Activated CD4-positive, alpha-beta T cell treated with anti-CD3 and anti-CD28 coated beads, Interleukin-2, amount 10 ng/mL, durations not matched to agents 24 days and 14 days (primary cell): ENCODE measurements at regions not wholly inside any gene's neighbourhood (a gene's known extent, or its start where the extent isn't known, plus 50 kb on each side); places are given as distances from the start of the nearest gene placed in this dataset.
A peak's percentile ranks its signal among the peaks of the same experiment; 100 is the strongest.
"Not testable (repeated sequence)": the region's sequence is repeated elsewhere in the genome, so short reads cannot be mapped to it uniquely, and the experiment has no call there.

Source experiments
- DNase-seq: peaks from one replicate; pipeline ENCODE4 v3.0.0; 2022
- H3K27ac Mint-ChIP-seq: one replicate; pipeline ENCODE4 v1.8.0; 2022; ENCODE audit warnings: mild to moderate bottlenecking, mixed read lengths
- H3K27me3 Mint-ChIP-seq: one replicate; pipeline ENCODE4 v1.8.0; 2022; ENCODE audit warnings: mixed read lengths
- H3K36me3 Mint-ChIP-seq: one replicate; pipeline ENCODE4 v1.8.0; 2022; ENCODE audit warnings: low read depth, mild to moderate bottlenecking, mixed read lengths
- H3K4me1 Mint-ChIP-seq: one replicate; pipeline ENCODE4 v1.8.0; 2021; ENCODE audit warnings: mixed read lengths
- H3K4me3 Mint-ChIP-seq: one replicate; pipeline ENCODE4 v1.8.0; 2022; ENCODE audit warnings: mild to moderate bottlenecking, moderate library complexity, mixed read lengths
- H3K9me3 Mint-ChIP-seq: one replicate; pipeline ENCODE4 v1.8.0; 2021; ENCODE audit warnings: mixed read lengths
- intact Hi-C: fragments of 100-400 bp; cut with micrococcal nuclease; formaldehyde crosslinking; loops from one replicate; pipeline ENCODE4 v1.15.1; 2023

- Mint-ChIP-seq H3K27me3 (peaks cover 2% of the 10 kb centered on the region), H3K4me3 (no peak overlapping the region)
- intact Hi-C loops, result no loop called here
Observed at GRCh38 chr5:175335691-175336090, 108.3 kb downstream of the DRD1 start.

DNA sequence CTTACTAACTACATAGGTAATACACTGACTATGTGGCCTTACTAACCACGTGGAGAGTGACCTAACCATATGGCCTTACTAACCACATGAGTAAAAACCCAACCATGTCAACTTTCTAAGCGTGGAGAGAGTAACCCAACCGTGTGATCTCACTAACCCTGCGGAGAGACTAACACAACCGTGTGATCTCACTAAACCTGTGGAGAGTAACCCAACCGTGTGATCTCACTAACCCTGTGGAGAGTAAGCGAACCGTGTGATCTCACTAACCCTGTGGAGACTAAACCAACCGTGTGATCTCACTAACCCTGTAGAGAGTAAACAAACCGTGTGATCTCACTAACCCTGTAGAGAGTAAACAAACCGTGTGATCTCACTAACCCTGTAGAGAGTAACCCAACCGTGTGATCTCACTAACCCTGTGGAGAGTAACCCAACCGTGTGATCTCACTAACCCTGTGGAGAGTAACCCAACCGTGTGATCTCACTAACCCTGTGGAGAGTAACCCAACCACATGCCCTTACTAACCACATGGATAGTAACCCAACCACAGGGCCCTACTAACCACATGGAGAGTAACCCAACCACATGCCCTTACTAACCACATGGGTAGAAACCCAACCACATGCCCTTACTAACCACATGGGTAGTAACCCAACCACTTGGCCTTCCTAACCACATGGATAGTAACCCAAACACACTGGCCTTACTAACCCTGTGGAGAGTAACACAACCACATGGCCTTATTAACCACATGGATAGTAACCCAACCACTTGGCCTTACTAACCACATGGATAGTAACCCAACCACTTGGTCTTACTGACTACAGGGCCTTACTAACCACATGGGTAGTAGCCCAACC lies 112.6 kb downstream of the DRD1 start:
- intact Hi-C loops, H3K4me1 Mint-ChIP-seq, H3K27me3 Mint-ChIP-seq, H3K4me3 Mint-ChIP-seq, H3K27ac Mint-ChIP-seq, H3K36me3 Mint-ChIP-seq, DNase-seq, H3K9me3 Mint-ChIP-seq: not testable (repeated sequence)

More at GRCh38 chr5:175335691-175336090, 108.3 kb downstream of the DRD1 start:
- no peaks in the 10 kb centered on the region for H3K36me3 Mint-ChIP-seq
- no peak overlapping the region for H3K27ac Mint-ChIP-seq
- no peaks in the 10 kb centered on the region for H3K9me3 Mint-ChIP-seq
- no peaks in the 10 kb centered on the region for H3K4me1 Mint-ChIP-seq
- DNase-seq, result no peak

GRCh38 chr5:175329976-175330375 lies 114.0 kb downstream of the DRD1 start:
- intact Hi-C loops, result no loop called here
- H3K4me3 Mint-ChIP-seq, result no peak overlapping the region

DNA sequence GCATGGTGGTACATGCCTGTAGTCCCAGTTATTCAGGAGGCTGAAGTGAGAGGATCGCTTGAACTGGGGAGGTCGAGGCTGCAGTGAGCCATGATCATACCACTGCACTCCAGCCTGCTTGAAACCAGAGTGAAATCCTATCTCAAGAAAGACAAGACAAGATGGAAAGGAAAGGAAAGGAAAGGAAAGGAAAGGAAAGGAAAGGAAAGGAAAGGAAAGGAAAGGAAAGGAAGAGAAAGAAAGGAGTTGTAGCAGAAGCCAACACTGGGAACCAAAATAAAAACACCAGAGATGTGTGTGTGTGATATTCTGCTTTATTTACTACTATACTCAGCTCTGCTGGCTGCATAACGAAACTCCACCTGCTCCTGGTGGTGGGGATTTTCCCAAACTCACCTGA lies 115.3 kb downstream of the DRD1 start:
- no peak overlapping the region for H3K27ac Mint-ChIP-seq
- intact Hi-C loops, result no loop called here
- no peaks in the 10 kb centered on the region for H3K9me3 Mint-ChIP-seq
- no peaks in the 10 kb centered on the region for H3K27me3 Mint-ChIP-seq
- H3K36me3 Mint-ChIP-seq, result no peaks in the 10 kb centered on the region
- no peak overlapping the region for H3K4me3 Mint-ChIP-seq
- no peak for DNase-seq
- H3K4me1 Mint-ChIP-seq, result no peaks in the 10 kb centered on the region

More at GRCh38 chr5:175329976-175330375, 114.0 kb downstream of the DRD1 start:
- H3K4me1 Mint-ChIP-seq, result no peaks in the 10 kb centered on the region
- no peaks in the 10 kb centered on the region for H3K9me3 Mint-ChIP-seq
- H3K27me3 Mint-ChIP-seq, result no peaks in the 10 kb centered on the region
- DNase-seq, result no peak
- H3K27ac Mint-ChIP-seq, result no peak overlapping the region
- H3K36me3 Mint-ChIP-seq, result no peaks in the 10 kb centered on the region

GRCh38 chr5:175328176-175328575 lies 115.8 kb downstream of the DRD1 start:
- DNase-seq, result no peak
- Mint-ChIP-seq H3K9me3 (no peaks in the 10 kb centered on the region), H3K36me3 (no peaks in the 10 kb centered on the region), H3K4me3 (no peak overlapping the region), H3K4me1 (no peaks in the 10 kb centered on the region), H3K27ac (no peak overlapping the region), H3K27me3 (no peaks in the 10 kb centered on the region)
- intact Hi-C loops, result no loop called here

DNA sequence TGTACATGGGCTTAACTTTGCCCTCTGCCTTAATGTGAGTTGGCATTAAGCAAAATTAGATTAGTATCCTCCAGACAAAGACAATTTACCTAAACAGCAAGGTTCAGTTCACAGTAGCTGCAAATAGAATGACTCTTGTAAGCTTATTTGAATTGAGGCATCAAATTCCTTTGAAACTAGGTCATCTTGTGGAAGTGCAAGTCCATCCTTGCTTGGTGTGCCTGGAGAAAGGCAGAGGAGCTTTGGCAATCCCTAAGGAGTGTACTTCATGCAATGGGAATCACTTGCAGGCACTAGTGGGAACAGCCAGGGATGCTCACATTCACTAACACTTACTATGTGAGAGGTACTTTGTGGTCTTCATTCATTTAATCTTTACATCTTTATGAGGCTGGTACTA lies 118.3 kb downstream of the DRD1 start:
- Mint-ChIP-seq H3K27ac (no peak overlapping the region), H3K36me3 (no peaks in the 10 kb centered on the region), H3K9me3 (no peaks in the 10 kb centered on the region), H3K4me1 (no peaks in the 10 kb centered on the region), H3K27me3 (no peaks in the 10 kb centered on the region), H3K4me3 (no peak overlapping the region)
- intact Hi-C loops, result no loop called here
- no peak for DNase-seq

- H3K36me3 Mint-ChIP-seq, result no peaks in the 10 kb centered on the region
- H3K27ac Mint-ChIP-seq, result no peak overlapping the region
- intact Hi-C loops, result no loop called here
- H3K4me1 Mint-ChIP-seq, result no peaks in the 10 kb centered on the region
- H3K4me3 Mint-ChIP-seq, result no peak overlapping the region
- H3K27me3 Mint-ChIP-seq, result no peaks in the 10 kb centered on the region
- H3K9me3 Mint-ChIP-seq, result no peaks in the 10 kb centered on the region
- peak; percentile 81 for DNase-seq
Observed at GRCh38 chr5:175321927-175322532, 122.0 kb downstream of the DRD1 start.

DNA sequence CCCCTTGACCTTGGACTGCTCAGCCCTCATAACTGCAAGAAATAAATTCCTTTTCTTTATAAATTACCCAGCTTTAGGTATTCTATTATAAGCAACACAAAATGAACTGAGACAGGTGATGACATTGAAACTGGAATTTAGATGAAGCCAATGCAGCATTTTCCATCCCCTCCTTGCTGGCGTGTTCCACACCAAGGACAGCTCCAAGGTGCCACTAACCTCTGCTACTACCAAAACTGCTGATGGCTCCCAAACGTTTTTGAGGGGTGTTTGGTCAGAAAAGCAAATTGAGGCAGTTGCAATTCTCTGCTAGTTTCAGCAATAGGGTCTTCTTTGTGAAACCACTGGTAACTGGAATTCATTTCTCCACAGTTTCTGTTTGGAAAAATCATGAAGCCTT lies 124.8 kb downstream of the DRD1 start:
- no peaks in the 10 kb centered on the region for H3K4me1 Mint-ChIP-seq
- no peaks in the 10 kb centered on the region for H3K27me3 Mint-ChIP-seq
- no peak overlapping the region for H3K4me3 Mint-ChIP-seq
- no peaks in the 10 kb centered on the region for H3K9me3 Mint-ChIP-seq
- intact Hi-C loops, result no loop called here
- no peaks in the 10 kb centered on the region for H3K36me3 Mint-ChIP-seq
- no peak for DNase-seq
- H3K27ac Mint-ChIP-seq, result no peak overlapping the region

DNA sequence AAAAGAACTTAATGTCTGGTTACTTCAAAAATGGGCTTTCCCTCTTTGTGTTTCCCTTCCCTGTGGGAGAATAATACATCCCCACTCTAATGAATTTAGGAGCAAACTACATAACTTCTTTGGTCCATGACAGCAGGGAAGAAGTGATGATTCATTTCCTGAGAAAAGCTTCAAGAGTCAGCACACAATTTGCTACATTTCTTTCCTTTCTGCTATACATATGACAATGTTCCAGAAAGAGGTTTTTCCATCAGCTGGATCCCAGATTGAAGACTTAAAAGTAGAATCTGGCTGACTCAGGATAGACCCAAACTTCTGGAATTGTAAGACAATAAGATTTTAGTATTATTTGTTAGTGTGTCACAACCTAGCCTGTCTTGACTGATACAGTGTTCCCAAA lies 126.1 kb downstream of the DRD1 start:
- no peak overlapping the region for H3K27ac Mint-ChIP-seq
- intact Hi-C loops, result no loop called here
- no peaks in the 10 kb centered on the region for H3K27me3 Mint-ChIP-seq
- no peak for DNase-seq
- no peaks in the 10 kb centered on the region for H3K36me3 Mint-ChIP-seq
- H3K4me1 Mint-ChIP-seq, result no peaks in the 10 kb centered on the region
- no peaks in the 10 kb centered on the region for H3K9me3 Mint-ChIP-seq
- H3K4me3 Mint-ChIP-seq, result no peak overlapping the region

DNA sequence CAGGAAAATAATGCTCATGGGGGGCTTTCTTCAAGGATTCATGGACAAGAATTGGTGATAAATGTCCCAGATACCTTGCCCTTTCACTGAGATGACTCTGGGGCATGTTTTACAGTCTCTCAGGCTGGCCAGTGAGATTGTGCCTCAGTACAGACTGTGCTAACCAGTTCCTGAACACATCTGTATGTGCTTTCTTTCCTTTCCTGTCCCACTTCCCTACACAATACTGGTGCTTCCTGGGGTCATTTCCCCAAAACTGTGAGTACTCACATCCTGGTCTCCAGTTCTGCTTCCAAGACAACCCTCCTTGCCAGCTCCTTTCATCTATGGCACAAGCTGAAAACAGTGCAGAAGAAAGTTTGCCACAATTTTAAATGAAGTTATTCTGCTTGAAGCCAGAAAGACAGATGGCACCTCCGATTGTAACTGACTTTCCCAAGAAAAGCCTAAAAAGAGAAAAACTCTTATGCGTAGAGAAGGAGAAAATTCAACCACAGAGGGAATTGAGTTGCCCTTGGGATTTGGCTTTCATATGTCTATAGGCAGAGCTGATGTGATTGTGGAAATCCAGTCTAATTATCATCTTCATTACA lies 134.7 kb downstream of the DRD1 start:
- DNase-seq, result no peak
- no peak overlapping the region for H3K27ac Mint-ChIP-seq
- H3K27me3 Mint-ChIP-seq, result no peaks in the 10 kb centered on the region
- intact Hi-C loops, result no loop called here
- no peaks in the 10 kb centered on the region for H3K9me3 Mint-ChIP-seq
- H3K4me3 Mint-ChIP-seq, result no peak overlapping the region
- no peaks in the 10 kb centered on the region for H3K36me3 Mint-ChIP-seq
- H3K4me1 Mint-ChIP-seq, result no peaks in the 10 kb centered on the region

DNA sequence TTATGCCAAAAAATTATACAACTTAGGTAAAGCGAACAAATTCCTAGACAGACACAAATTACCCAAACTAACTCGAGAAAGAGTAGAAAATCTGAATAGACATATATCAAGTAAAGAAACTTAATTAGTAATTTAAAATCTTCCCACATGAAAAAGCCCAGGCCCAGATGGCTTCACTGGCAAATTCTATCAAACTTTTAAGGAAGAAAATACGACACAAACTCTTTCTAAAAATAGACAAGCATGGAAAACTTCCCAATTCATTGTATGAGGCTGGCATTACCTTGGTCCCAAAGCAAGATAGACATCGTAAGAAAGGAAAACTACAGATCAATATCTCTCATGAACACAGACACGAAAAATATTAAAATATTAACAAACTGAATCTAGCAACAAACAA lies 135.3 kb downstream of the DRD1 start:
- Mint-ChIP-seq H3K36me3 (no peaks in the 10 kb centered on the region), H3K9me3 (no peaks in the 10 kb centered on the region), H3K4me1 (no peaks in the 10 kb centered on the region), H3K27ac (no peak overlapping the region), H3K4me3 (no peak overlapping the region), H3K27me3 (no peaks in the 10 kb centered on the region)
- no peak for DNase-seq
- intact Hi-C loops, result no loop called here

GRCh38 chr5:175306381-175306780 lies 137.6 kb downstream of the DRD1 start:
- H3K9me3 Mint-ChIP-seq, result no peaks in the 10 kb centered on the region
- H3K27me3 Mint-ChIP-seq, result no peaks in the 10 kb centered on the region
- no peak overlapping the region for H3K27ac Mint-ChIP-seq
- H3K4me1 Mint-ChIP-seq, result no peaks in the 10 kb centered on the region
- H3K4me3 Mint-ChIP-seq, result no peak overlapping the region
- H3K36me3 Mint-ChIP-seq, result no peaks in the 10 kb centered on the region
- intact Hi-C loops, result no loop called here
- no peak for DNase-seq

DNA sequence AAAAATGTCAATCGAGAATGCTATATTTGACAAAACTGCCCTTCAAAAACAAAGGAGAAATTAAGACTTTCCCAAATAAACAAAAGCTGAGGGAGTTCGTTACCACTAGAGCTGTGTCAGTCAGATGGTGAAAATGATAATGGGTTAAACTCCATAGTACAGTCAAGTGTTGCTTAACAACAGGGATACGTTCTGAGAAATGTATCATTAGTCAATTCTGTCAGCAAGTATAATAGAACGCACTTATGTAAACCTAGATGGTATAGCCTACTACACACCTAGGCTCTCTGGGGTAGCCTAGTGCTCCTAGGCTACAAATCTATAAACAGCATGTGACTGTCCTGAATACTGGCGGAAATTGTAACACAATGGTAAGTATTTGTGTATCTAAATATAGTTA lies 138.7 kb downstream of the DRD1 start:
- intact Hi-C loops, result no loop called here
- H3K27ac Mint-ChIP-seq, result no peak overlapping the region
- no peak overlapping the region for H3K4me3 Mint-ChIP-seq
- no peaks in the 10 kb centered on the region for H3K36me3 Mint-ChIP-seq
- DNase-seq, result no peak
- H3K9me3 Mint-ChIP-seq, result no peaks in the 10 kb centered on the region
- H3K4me1 Mint-ChIP-seq, result no peaks in the 10 kb centered on the region
- no peaks in the 10 kb centered on the region for H3K27me3 Mint-ChIP-seq

DNA sequence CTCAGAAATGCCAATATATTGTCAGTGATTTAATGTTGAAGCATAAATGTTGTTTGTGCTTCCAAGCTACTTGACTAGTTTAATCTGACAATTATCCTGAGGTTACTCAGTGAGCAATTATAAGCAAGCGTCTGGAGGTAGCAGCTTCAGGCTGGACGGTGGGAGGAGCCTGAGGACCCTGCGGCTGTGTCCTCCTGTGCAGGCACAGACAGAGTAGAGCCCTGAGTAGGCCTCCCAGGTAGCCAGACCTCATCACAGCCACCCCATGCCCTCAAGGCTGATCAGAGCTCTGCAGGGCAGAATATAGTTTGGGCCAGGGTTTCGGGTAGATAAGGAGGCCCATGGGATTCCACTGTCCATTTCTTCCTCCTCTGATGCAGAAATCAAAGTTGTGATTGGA lies 153.6 kb downstream of the DRD1 start:
- Mint-ChIP-seq H3K9me3 (no peaks in the 10 kb centered on the region), H3K36me3 (no peaks in the 10 kb centered on the region), H3K4me3 (no peak overlapping the region), H3K4me1 (no peaks in the 10 kb centered on the region), H3K27ac (no peak overlapping the region), H3K27me3 (no peaks in the 10 kb centered on the region)
- intact Hi-C loops, result no loop called here
- DNase-seq, result no peak
